Cardiac muscle cell (in vitro differentiated cells and primary cell): ENCODE measurements at regions not wholly inside any gene's neighbourhood (a gene's known extent, or its start where the extent isn't known, plus 50 kb on each side); places are given as distances from the start of the nearest gene placed in this dataset.
"Not testable (repeated sequence)": the region's sequence is repeated elsewhere in the genome, so short reads cannot be mapped to it uniquely, and the experiment has no call there.

Experiments
- DNase-seq, 2 donors: peaks; one replicate each; pipeline versions ENCODE4 v3.0.0 to v3.0.0-alpha.2; 2010 to 2017; ENCODE audit warnings: low read depth in 1 of 2, low spot score in 1 of 2
- H3K27ac ChIP-seq: fragments of 200-600 bp; sonication (generic); 2 replicates; pipeline ENCODE4 v1.5.1; 2016
- H3K27me3 ChIP-seq: fragments of 200-600 bp; sonication (generic); 2 replicates; pipeline ENCODE4 v1.6.0; 2016; ENCODE audit warnings: control low read depth
- H3K36me3 ChIP-seq: fragments of 200-600 bp; sonication (generic); 2 replicates; pipeline ENCODE4 v1.5.1; 2016; ENCODE audit warnings: control low read depth
- H3K4me1 ChIP-seq: fragments of 200-600 bp; sonication (generic); 2 replicates; pipeline ENCODE4 v1.8.1; 2017; ENCODE audit warnings: low read depth, mild to moderate bottlenecking, mixed run types
- H3K4me3 ChIP-seq: fragments of 200-600 bp; sonication (generic); 2 replicates; pipeline ENCODE4 v1.5.1; 2016; ENCODE audit warnings: mild to moderate bottlenecking
- H3K9me3 ChIP-seq: fragments of 200-600 bp; sonication (generic); 2 replicates; pipeline ENCODE4 v1.5.1; 2017; ENCODE audit warnings: low read depth, mild to moderate bottlenecking, control low read depth
- TF ChIP-seq, protein P1 (sequence below): IDR thresholded peaks from 2 replicates; pipeline ENCODE4 v1.5.1; 2012; ENCODE audit warnings: low read depth, mild to moderate bottlenecking, low read length

DNA sequence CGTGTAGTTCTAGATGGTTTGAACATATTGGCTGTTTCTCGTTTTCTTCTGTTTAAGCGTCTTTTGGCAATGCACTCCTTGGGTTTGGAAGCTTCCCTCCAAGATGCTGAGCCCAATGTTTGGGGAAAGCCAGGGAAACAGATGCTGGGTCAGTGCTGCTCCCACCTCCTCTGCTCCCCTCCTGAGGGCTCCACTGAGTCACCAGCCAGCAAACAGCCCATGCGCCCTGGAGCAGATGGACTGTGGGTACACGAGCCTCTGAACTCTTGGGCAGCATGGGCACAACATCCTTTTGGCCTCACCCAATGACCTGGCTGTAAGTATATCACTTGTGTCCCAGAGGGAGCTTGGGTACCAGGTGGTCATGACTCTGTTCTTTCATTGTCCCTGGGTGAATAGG, 207.6 kb downstream of the BUB3 start:
- no peaks in the 10 kb centered on the region for H3K4me1 ChIP-seq
- H3K9me3 ChIP-seq: no peaks in the 10 kb centered on the region
- H3K36me3 ChIP-seq: no peaks in the 10 kb centered on the region
- no peak for DNase-seq
- H3K27me3 ChIP-seq: no peaks in the 10 kb centered on the region
- no peak overlapping the region for H3K4me3 ChIP-seq
- no peak overlapping the region for H3K27ac ChIP-seq
- TF ChIP-seq, protein P1, sequence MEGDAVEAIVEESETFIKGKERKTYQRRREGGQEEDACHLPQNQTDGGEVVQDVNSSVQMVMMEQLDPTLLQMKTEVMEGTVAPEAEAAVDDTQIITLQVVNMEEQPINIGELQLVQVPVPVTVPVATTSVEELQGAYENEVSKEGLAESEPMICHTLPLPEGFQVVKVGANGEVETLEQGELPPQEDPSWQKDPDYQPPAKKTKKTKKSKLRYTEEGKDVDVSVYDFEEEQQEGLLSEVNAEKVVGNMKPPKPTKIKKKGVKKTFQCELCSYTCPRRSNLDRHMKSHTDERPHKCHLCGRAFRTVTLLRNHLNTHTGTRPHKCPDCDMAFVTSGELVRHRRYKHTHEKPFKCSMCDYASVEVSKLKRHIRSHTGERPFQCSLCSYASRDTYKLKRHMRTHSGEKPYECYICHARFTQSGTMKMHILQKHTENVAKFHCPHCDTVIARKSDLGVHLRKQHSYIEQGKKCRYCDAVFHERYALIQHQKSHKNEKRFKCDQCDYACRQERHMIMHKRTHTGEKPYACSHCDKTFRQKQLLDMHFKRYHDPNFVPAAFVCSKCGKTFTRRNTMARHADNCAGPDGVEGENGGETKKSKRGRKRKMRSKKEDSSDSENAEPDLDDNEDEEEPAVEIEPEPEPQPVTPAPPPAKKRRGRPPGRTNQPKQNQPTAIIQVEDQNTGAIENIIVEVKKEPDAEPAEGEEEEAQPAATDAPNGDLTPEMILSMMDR: no peak

DNA sequence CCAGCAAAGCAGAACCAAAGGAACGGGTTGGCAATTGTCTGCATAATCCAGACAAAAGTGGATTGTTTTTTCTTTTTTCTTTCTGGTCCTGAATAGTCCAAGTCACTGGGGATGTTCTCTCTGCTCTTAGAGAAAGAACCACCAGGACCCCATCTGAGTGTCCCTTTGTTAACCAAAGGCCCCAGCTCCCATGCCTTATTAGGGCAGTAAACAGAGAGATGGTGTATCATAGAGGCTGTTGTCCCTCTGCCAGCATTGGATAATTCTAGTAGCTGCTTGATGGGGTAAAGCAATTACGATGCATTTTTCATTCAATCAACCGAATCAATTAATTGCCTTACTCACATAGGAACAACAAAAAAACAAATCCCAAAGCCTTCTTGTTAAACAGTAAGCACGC, 213.0 kb downstream of the BUB3 start:
- Histone ChIP-seq H3K9me3 (no peaks in the 10 kb centered on the region), H3K4me3 (no peak overlapping the region)

DNA sequence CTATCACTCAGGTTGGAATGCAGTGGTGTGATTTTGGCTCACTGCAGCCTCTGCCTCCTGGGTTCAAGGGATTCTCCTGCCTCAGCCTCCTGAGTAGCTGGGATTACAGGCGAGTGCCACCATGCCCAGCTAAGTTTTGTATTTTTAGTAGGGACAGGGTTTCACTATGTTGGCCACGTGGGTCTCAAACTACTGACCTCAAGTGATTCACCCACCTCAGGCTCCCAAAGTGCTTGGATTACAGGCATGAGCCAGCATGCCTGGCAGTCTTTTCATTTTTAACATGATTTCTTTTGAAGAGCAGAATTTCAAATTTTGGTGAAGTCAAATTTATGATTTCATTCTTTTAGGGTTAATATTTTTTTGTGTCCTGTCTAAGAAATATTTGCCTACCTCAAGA, 217.4 kb downstream of the BUB3 start:
- not testable (repeated sequence) for H3K9me3 ChIP-seq, H3K4me1 ChIP-seq, H3K4me3 ChIP-seq, H3K27ac ChIP-seq, H3K36me3 ChIP-seq, DNase-seq, H3K27me3 ChIP-seq

More for the DNA sequence above, 213.0 kb downstream of the BUB3 start:
- no peak overlapping the region for H3K27ac ChIP-seq
- TF ChIP-seq, protein P1: no peak
- H3K4me1 ChIP-seq: no peaks in the 10 kb centered on the region
- no peak for DNase-seq
- H3K36me3 ChIP-seq: no peaks in the 10 kb centered on the region
- H3K27me3 ChIP-seq: no peaks in the 10 kb centered on the region

GRCh38 chr10:123373591-123373990, 219.4 kb downstream of the BUB3 start:
- TF ChIP-seq, protein P1: no peak
- Histone ChIP-seq H3K27me3 (no peaks in the 10 kb centered on the region), H3K4me1 (no peaks in the 10 kb centered on the region), H3K36me3 (no peaks in the 10 kb centered on the region), H3K4me3 (no peak overlapping the region), H3K27ac (no peak overlapping the region), H3K9me3 (no peaks in the 10 kb centered on the region)
- no peak for DNase-seq

GRCh38 chr10:123375097-123375496, 220.9 kb downstream of the BUB3 start:
- TF ChIP-seq, protein P1: no peak
- DNase-seq: no peak
- Histone ChIP-seq H3K27me3 (no peaks in the 10 kb centered on the region), H3K4me1 (no peaks in the 10 kb centered on the region), H3K27ac (no peak overlapping the region), H3K4me3 (no peak overlapping the region), H3K36me3 (no peaks in the 10 kb centered on the region), H3K9me3 (no peaks in the 10 kb centered on the region)

- Histone ChIP-seq H3K27me3 (no peaks in the 10 kb centered on the region), H3K27ac (no peak overlapping the region), H3K9me3 (no peaks in the 10 kb centered on the region), H3K4me1 (no peaks in the 10 kb centered on the region), H3K36me3 (no peaks in the 10 kb centered on the region), H3K4me3 (no peak overlapping the region)
- TF ChIP-seq, protein P1: no peak
- DNase-seq: no peak
Measured at GRCh38 chr10:123375738-123376137, 221.5 kb downstream of the BUB3 start.
